HCT116 (cell line): ENCODE measurements at regions not wholly inside any gene's neighbourhood (a gene's known extent, or its start where the extent isn't known, plus 50 kb on each side); places are given as distances from the start of the nearest gene placed in this dataset.

ENCODE experiments used
- ATAC-seq: fragments of 200-7000 bp; cut with Tn5 transposase; 2 replicates; pipeline ENCODE4 v1.9.1; 2020; ENCODE audit warnings: mild to moderate bottlenecking, moderate library complexity
- BruUV-seq: library from RNA; stranded (reverse); fragments of 400-500 nt; replicated peaks from 2 replicates; lab custom pipeline; 2021; lab: Mats Ljungman, UMichigan
- CTCF ChIA-PET: fragments of 300-600 bp; sonication (Branson Sonifier 250); formaldehyde crosslinking; loops from one replicate; lab custom pipeline; 2021; ENCODE audit warnings: antibody characterized with exemption; lab: Charles Lee
- POLR2A ChIA-PET: fragments of 300-600, 350-600 bp; sonication (Branson Sonifier 250); formaldehyde crosslinking; loops from one replicate; lab custom pipeline; 2021; ENCODE audit warnings: antibody characterized with exemption; lab: Charles Lee
- RAD21 ChIA-PET, 2 experiments: fragments of 300-600 bp; sonication (Branson Sonifier 250); formaldehyde crosslinking; loops; one replicate each; lab custom pipeline; 2023; ENCODE audit warnings: low total read pairs in 2 of 2; ENCODE audit not compliant: uncharacterized antibody in 2 of 2, unreplicated experiment in 2 of 2, low non-redundant PET in 1 of 2; lab: Charles Lee
- DNase-seq: peaks from one replicate; pipeline ENCODE4 v3.0.0-alpha.2; 2010; ENCODE audit warnings: low read depth, low spot score
- H2AFZ ChIP-seq: fragments of 200-600 bp; shearing (Covaris generic), sonication (generic); 2 replicates; pipeline ENCODE4 v1.6.1; 2017; ENCODE audit warnings: low read depth, mixed run types, mixed read lengths, antibody characterized with exemption, low read length; ENCODE audit not compliant: poor library complexity, severe bottlenecking
- H3K27ac ChIP-seq: 2 replicates; pipeline ENCODE4 v1.5.1; 2012; ENCODE audit warnings: low read depth, low read length
- H3K27me3 ChIP-seq: fragments of 200-600 bp; sonication (generic); 2 replicates; pipeline ENCODE4 v1.6.1; 2016; ENCODE audit warnings: mixed run types, low read length, mixed read lengths; ENCODE audit not compliant: insufficient read depth
- H3K36me3 ChIP-seq, 2 experiments: fragments of 200-500 bp in 1 of 2; fragments of 200-600 bp in 1 of 2; sonication (Bioruptor generic) in 1 of 2; sonication (generic) in 1 of 2; 2 replicates each; pipeline versions ENCODE4 v1.5.1 to v1.6.1; 2014 to 2016; ENCODE audit warnings: low read length in 2 of 2, inconsistent platforms in 1 of 2, mixed read lengths in 1 of 2, mixed run types in 1 of 2; ENCODE audit not compliant: insufficient read depth in 2 of 2, control insufficient read depth in 1 of 2
- H3K4me1 ChIP-seq, 2 experiments: fragments of 200-600 bp in 1 of 2; sonication (generic) in 1 of 2; 2 replicates each; pipeline versions ENCODE4 v1.5.1 to v1.6.1; 2012 to 2017; ENCODE audit warnings: low read length in 2 of 2, inconsistent platforms in 1 of 2, mild to moderate bottlenecking in 1 of 2, mixed read lengths in 1 of 2, mixed run types in 1 of 2, moderate library complexity in 1 of 2; ENCODE audit not compliant: insufficient read depth in 2 of 2, control insufficient read depth in 1 of 2
- H3K4me2 ChIP-seq: fragments of 200-600 bp; sonication (generic); 2 replicates; pipeline ENCODE4 v1.6.1; 2017; ENCODE audit warnings: mixed run types, low read length, mixed read lengths
- H3K4me3 ChIP-seq, 2 experiments: fragments of 200-600 bp in 1 of 2; sonication (generic) in 1 of 2; replicated peaks in 1 of 2; 2 replicates each; pipeline ENCODE4 v1.5.1; 2011 to 2016; ENCODE audit warnings: low read length in 2 of 2, control low read depth in 1 of 2, low read depth in 1 of 2, mild to moderate bottlenecking in 1 of 2, mixed read lengths in 1 of 2, mixed run types in 1 of 2
- H3K79me2 ChIP-seq: fragments of 200-600 bp; sonication (generic); 2 replicates; pipeline ENCODE4 v1.6.1; 2017; ENCODE audit warnings: mild to moderate bottlenecking, mixed run types, low read length, moderate library complexity, mixed read lengths; ENCODE audit not compliant: insufficient read depth
- H3K9ac ChIP-seq: fragments of 200-600 bp; sonication (generic); 2 replicates; pipeline ENCODE4 v1.6.1; 2016; ENCODE audit warnings: low read length, mixed read lengths
- H3K9me2 ChIP-seq: fragments of 200-600 bp; sonication (generic), shearing (Covaris generic); 2 replicates; pipeline ENCODE4 v1.6.1; 2017; ENCODE audit warnings: mixed run types, mild to moderate bottlenecking, moderate library complexity; ENCODE audit not compliant: insufficient read depth
- H3K9me3 ChIP-seq, 2 experiments: fragments of 200-500 bp in 1 of 2; fragments of 200-600 bp in 1 of 2; sonication (Bioruptor generic) in 1 of 2; sonication (generic) in 1 of 2; 2 replicates each; pipeline ENCODE4 v1.6.1; 2014 to 2017; ENCODE audit warnings: low read length in 2 of 2, mixed read lengths in 2 of 2, inconsistent platforms in 1 of 2, low read depth in 1 of 2, mild to moderate bottlenecking in 1 of 2, mixed run types in 1 of 2, moderate library complexity in 1 of 2; ENCODE audit not compliant: control insufficient read depth in 1 of 2, insufficient read depth in 1 of 2
- H4K20me1 ChIP-seq: fragments of 200-600 bp; sonication (generic), shearing (Covaris generic); 2 replicates; pipeline ENCODE4 v1.6.1; 2017; ENCODE audit warnings: mixed run types, mild to moderate bottlenecking, moderate library complexity; ENCODE audit not compliant: insufficient read depth
- CTCF ChIP-seq, 3 experiments: fragments of 200-600 bp in 1 of 3; sonication (generic) in 1 of 3; IDR thresholded peaks in 2 of 3; conservative IDR thresholded peaks in 1 of 3; 2 replicates each; pipeline ENCODE4 v1.5.1; 2012 to 2017; ENCODE audit warnings: low read depth in 2 of 3, low read length in 2 of 3, antibody characterized with exemption in 1 of 3, borderline replicate concordance in 1 of 3, control low read depth in 1 of 3, mild to moderate bottlenecking in 1 of 3, mixed read lengths in 1 of 3, mixed run types in 1 of 3, moderate library complexity in 1 of 3; ENCODE audit not compliant: insufficient read depth in 1 of 3
- EGR1 ChIP-seq: IDR thresholded peaks from 2 replicates; pipeline ENCODE4 v1.6.1; 2012; ENCODE audit warnings: low read depth
- ELF1 ChIP-seq: IDR thresholded peaks from 2 replicates; pipeline ENCODE4 v1.6.1; 2012; ENCODE audit warnings: low read depth, borderline replicate concordance
- EZH2 ChIP-seq: fragments of 200-600 bp; sonication (generic); IDR thresholded peaks from 2 replicates; pipeline ENCODE4 v1.6.1; 2017; ENCODE audit warnings: antibody characterized with exemption, mixed run types
- EZH2phosphoT487 ChIP-seq: fragments of 200-600 bp; IDR thresholded peaks from 2 replicates; pipeline ENCODE4 v1.6.1; 2018; ENCODE audit warnings: antibody characterized with exemption, borderline replicate concordance
- FOSL1 ChIP-seq: IDR thresholded peaks from 2 replicates; pipeline ENCODE4 v1.6.1; 2012; ENCODE audit warnings: low read depth
- RAD21 ChIP-seq: IDR thresholded peaks from 2 replicates; pipeline ENCODE4 v1.6.1; 2012; ENCODE audit warnings: low read depth, mild to moderate bottlenecking
- SIN3A ChIP-seq: IDR thresholded peaks from 2 replicates; pipeline ENCODE4 v1.6.1; 2012; ENCODE audit warnings: low read depth
- SRF ChIP-seq: IDR thresholded peaks from 2 replicates; pipeline ENCODE4 v1.6.1; 2012; ENCODE audit warnings: low read depth
- ZFX ChIP-seq: fragments of 450-650 bp; IDR thresholded peaks from 2 replicates; pipeline ENCODE4 v1.6.1; 2017
- ZNF274 ChIP-seq: fragments of 200-500 bp; sonication (Bioruptor generic); IDR thresholded peaks from 2 replicates; pipeline ENCODE4 v1.6.1; 2014; ENCODE audit warnings: mild to moderate bottlenecking, low read depth, low read length, inconsistent platforms
- intact Hi-C: fragments of 100-400 bp; cut with micrococcal nuclease; formaldehyde crosslinking; loops from 2 replicates; pipeline ENCODE4 v1.10.0; 2022
- TF ChIP-seq, protein P1 (sequence below): IDR thresholded peaks from 2 replicates; pipeline ENCODE4 v1.6.1; 2012
- TF ChIP-seq, protein P2 (sequence below): IDR thresholded peaks from 2 replicates; pipeline ENCODE4 v1.6.1; 2012
- TF ChIP-seq, protein P3 (sequence below): IDR thresholded peaks from 2 replicates; pipeline ENCODE4 v1.6.1; 2011; ENCODE audit warnings: mild to moderate bottlenecking, low read length, moderate library complexity; ENCODE audit not compliant: insufficient replicate concordance; ENCODE audit errors: extremely low read depth

DNA sequence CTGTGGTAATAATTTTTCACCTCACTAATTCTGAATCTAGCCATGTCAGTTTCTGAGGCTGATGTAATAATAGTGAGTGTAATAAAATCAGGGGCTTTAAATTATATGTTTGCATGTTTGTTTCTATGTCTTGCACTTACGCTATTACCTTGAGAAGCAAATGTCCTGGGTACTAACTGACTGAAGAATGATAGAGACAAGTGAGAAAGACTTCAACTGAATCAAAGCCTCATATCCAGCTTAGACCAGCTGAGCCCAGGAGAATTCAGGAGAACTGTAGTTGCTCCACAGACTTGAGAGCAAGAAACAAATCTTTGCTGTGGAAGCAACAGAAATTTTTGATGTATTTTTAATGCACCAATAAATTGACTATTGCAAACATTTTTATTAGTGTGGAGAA is 162.8 kb downstream of the MANEA start:
- RAD21 ChIA-PET: no interaction called here
- H3K9me2 ChIP-seq: no peaks in the 10 kb centered on the region
- H3K27me3 ChIP-seq: no peaks in the 10 kb centered on the region
- H3K4me2 ChIP-seq: no peak overlapping the region
- no peak overlapping the region for H3K9ac ChIP-seq
- no peak for ATAC-seq
- H3K36me3 ChIP-seq: no peaks in the 10 kb centered on the region
- no peaks in the 10 kb centered on the region for H3K9me3 ChIP-seq
- TF ChIP-seq, protein P1, sequence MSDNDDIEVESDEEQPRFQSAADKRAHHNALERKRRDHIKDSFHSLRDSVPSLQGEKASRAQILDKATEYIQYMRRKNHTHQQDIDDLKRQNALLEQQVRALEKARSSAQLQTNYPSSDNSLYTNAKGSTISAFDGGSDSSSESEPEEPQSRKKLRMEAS: no peak
- TF ChIP-seq ZFX (no peak), RAD21 (no peak), EGR1 (no peak), ZNF274 (no peak), CTCF (IDR thresholded peaks at IDR 0.05 in 2 of 3, conservative IDR thresholded peaks at IDR 0.05 in 1 of 3; ENCODE audit: borderline replicate concordance in 1 of 3, insufficient read depth in 1 of 3, low read depth in 2 of 3, low read length in 2 of 3) (no peak), EZH2 (no peak)
- TF ChIP-seq, all 23 proteins: peak for 0
- H4K20me1 ChIP-seq: no peaks in the 10 kb centered on the region
- CTCF ChIA-PET: no interaction called here
- no peak overlapping the region for H3K4me3 ChIP-seq
- H2AFZ ChIP-seq: no peak overlapping the region
- no peak overlapping the region for H3K27ac ChIP-seq
- intact Hi-C loops: no loop called here
- POLR2A ChIA-PET: no interaction called here
- no TSS peak for BruUV-seq
- DNase-seq: no peak
- H3K79me2 ChIP-seq: no peaks in the 10 kb centered on the region
- no peaks in the 10 kb centered on the region for H3K4me1 ChIP-seq

DNA sequence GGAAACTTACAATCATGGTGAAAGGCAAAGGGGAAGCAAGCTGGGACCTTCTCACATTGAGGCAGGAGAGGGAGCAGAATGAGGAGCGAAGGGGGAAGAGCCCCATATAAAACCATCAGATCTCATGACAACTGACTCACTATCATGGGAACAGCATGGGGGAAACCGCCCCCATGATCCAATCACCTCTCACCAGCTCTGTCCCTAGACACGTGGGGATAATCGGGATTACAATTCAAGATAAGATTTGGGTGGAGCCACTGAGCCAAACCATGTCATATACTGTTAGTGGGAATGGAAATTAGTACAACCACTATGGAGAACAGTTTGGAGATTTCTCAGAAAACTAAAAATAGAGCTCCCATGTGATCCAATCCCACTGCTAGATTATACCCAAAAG is 163.7 kb downstream of the MANEA start:
- H3K9me3 ChIP-seq: no peaks in the 10 kb centered on the region
- H3K27ac ChIP-seq: no peak overlapping the region
- RAD21 ChIA-PET: no interaction called here
- ATAC-seq: no peak
- H3K27me3 ChIP-seq: no peaks in the 10 kb centered on the region
- no peak overlapping the region for H3K4me2 ChIP-seq
- BruUV-seq: no TSS peak
- CTCF ChIA-PET: no interaction called here
- no peak overlapping the region for H3K9ac ChIP-seq
- no peak overlapping the region for H3K4me3 ChIP-seq
- H3K79me2 ChIP-seq: no peaks in the 10 kb centered on the region
- no peak overlapping the region for H2AFZ ChIP-seq
- H3K9me2 ChIP-seq: no peaks in the 10 kb centered on the region
- intact Hi-C loops: no loop called here
- POLR2A ChIA-PET: no interaction called here
- no peak for DNase-seq
- no peaks in the 10 kb centered on the region for H3K36me3 ChIP-seq
- no peaks in the 10 kb centered on the region for H3K4me1 ChIP-seq
- H4K20me1 ChIP-seq: no peaks in the 10 kb centered on the region
- no peak for TF ChIP-seq SRF
- no peak for TF ChIP-seq EZH2phosphoT487
- no peak for TF ChIP-seq ZNF274
- no peak for TF ChIP-seq EZH2
- TF ChIP-seq, protein P1: no peak
- TF ChIP-seq FOSL1: no peak
- TF ChIP-seq, protein P2, sequence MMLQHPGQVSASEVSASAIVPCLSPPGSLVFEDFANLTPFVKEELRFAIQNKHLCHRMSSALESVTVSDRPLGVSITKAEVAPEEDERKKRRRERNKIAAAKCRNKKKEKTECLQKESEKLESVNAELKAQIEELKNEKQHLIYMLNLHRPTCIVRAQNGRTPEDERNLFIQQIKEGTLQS: no peak
- no peak for TF ChIP-seq ELF1
- TF ChIP-seq, protein P3, sequence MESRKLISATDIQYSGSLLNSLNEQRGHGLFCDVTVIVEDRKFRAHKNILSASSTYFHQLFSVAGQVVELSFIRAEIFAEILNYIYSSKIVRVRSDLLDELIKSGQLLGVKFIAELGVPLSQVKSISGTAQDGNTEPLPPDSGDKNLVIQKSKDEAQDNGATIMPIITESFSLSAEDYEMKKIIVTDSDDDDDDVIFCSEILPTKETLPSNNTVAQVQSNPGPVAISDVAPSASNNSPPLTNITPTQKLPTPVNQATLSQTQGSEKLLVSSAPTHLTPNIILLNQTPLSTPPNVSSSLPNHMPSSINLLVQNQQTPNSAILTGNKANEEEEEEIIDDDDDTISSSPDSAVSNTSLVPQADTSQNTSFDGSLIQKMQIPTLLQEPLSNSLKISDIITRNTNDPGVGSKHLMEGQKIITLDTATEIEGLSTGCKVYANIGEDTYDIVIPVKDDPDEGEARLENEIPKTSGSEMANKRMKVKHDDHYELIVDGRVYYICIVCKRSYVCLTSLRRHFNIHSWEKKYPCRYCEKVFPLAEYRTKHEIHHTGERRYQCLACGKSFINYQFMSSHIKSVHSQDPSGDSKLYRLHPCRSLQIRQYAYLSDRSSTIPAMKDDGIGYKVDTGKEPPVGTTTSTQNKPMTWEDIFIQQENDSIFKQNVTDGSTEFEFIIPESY: no peak
- no peak for TF ChIP-seq SIN3A
